Ammon's horn (tissue), 1 donor: ENCODE measurements at regions not wholly inside any gene's neighbourhood (a gene's known extent, or its start where the extent isn't known, plus 50 kb on each side); places are given as distances from the start of the nearest gene placed in this dataset.
"Not testable (repeated sequence)": the region's sequence is repeated elsewhere in the genome, so short reads cannot be mapped to it uniquely, and the experiment has no call there.

Source experiments
- DNase-seq: peaks from one replicate; pipeline ENCODE4 v3.0.0-alpha.2; 2016; ENCODE audit warnings: low spot score

DNA sequence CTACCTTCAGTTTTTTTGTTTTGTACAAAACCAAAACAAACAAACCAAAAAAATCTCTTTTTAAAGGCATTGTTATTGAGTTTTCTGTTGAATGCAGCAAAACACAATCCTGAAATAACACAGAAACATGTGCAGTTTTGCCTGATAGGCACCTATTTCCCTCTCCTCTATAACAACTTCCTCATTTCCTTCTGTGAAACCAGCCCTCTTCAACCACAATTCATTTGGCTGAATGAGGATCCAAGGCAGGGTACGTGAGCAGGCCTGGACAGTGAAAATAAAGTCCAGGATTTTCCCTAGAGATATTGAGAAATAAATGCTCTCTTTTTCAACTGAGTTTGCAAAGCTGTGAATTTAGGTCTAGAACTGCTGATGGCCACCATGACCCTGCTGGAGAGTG lies 134.8 kb upstream of the LARP1 start:
- no peak for DNase-seq

GRCh38 chr5:154618696-154619095 lies 136.5 kb upstream of the LARP1 start:
- no peak for DNase-seq

- no peak for DNase-seq
Observed at GRCh38 chr5:154614595-154614994, 136.6 kb upstream of the HAND1 start.

GRCh38 chr5:154614125-154614524 lies 136.1 kb upstream of the HAND1 start:
- no peak for DNase-seq

- no peak for DNase-seq
Observed at GRCh38 chr5:154612666-154613065, 134.6 kb upstream of the HAND1 start.

GRCh38 chr5:154611341-154611767 lies 133.3 kb upstream of the HAND1 start:
- DNase-seq = no peak

GRCh38 chr5:154610321-154611154 lies 132.5 kb upstream of the HAND1 start:
- DNase-seq = peak; percentile 80

- no peak for DNase-seq
Observed at GRCh38 chr5:154609251-154609650, 131.2 kb upstream of the HAND1 start.

- no peak for DNase-seq
Observed at GRCh38 chr5:154608531-154609011, 130.5 kb upstream of the HAND1 start.

- DNase-seq = no peak
Observed at GRCh38 chr5:154607746-154608145, 129.7 kb upstream of the HAND1 start.

GRCh38 chr5:154606246-154606645 lies 128.2 kb upstream of the HAND1 start:
- no peak for DNase-seq

DNA sequence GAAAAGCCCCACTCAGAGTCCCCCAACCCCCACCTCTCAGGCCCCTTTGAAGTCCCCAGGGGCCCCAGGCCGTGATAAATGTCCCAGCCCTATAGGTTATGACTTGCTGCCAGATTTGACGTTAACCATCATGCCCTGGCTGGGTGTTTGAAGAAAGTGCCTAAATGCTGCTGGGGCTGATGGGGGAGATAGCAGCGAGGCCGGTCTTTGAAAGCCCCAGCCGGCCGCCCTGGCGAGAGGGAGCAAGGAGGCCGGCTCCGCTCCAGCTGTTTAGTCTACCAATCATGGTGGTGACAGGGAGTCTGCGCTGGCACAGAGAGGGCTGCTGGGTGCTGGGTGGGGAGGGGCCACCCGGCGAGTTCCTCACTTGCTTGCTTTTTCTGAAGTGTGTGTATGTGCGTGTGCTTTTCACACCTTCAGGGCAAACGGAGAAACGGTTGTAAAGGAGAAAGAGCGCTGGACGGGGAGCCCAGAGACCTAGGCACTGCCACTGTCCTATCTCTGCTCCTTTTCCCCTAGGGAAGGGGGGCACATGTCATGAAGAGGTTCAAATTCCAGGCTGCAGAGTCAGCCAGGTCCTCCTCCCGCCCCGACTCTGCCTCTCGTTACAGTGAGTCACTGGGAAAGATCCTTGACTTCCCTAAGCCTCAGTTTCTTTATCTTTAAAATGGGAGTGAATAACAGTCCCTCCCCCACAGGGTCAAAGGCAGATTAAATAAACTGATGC lies 126.1 kb upstream of the HAND1 start:
- DNase-seq = no peak

- DNase-seq = no peak
Observed at GRCh38 chr5:154603485-154603884, 125.5 kb upstream of the HAND1 start.

DNA sequence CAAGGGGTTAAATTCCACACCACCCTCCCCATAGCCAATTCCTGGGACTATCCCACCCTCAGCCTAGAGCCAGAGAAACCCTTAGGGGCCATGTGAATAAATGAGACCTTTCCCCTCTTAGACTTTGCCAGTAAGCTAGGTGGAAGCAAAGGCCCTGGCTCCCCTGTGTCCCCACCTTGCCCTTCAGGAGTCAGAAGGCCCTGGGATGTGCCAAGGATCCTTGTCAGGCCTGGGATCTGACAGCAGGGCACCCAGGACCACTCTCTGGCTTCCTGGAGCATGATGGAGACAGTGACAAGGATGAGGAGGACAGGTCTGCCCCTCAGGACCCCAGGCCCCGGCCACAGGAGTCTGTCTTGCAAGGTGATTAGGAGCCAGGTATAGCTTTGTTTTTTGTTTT lies 125.0 kb upstream of the HAND1 start:
- DNase-seq = no peak

DNA sequence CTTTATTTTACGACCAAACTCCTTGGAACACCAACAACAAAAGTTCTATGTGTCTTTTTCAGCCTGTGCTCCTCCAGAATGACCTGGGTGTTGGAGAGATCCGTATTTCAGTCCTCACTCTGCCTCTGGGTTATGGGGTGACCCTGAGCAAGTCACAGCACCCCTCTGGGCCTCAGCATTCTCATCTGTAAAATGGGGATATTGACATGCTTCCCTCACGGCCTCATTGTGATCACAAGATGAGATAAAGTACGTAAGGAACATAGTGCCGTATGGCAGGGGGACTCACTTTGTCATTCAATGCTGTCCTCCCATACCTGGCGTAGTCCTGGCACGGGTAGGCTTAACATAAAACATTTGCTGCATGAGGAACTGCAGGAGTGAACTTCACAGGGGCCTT lies 123.0 kb upstream of the HAND1 start:
- DNase-seq = no peak

DNA sequence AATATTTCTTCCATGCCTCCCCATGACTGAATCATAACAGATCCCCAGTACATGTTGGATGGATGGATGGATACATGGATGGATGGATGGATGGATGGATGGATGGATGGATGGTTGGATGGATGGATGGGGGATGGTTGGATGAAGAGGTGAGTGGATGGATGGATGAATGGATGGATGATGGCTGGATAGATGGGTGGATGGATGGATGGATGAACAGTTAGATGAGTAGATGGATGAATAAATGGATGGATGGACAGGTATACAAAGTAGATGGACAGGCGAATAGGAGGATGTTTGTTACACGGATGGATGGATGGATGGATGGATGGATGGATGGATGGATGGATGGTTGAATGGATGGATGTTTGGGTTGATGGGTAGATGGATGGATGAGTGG lies 120.0 kb upstream of the HAND1 start:
- no peak for DNase-seq

GRCh38 chr5:154596844-154597243 lies 118.8 kb upstream of the HAND1 start:
- DNase-seq = not testable (repeated sequence)

DNA sequence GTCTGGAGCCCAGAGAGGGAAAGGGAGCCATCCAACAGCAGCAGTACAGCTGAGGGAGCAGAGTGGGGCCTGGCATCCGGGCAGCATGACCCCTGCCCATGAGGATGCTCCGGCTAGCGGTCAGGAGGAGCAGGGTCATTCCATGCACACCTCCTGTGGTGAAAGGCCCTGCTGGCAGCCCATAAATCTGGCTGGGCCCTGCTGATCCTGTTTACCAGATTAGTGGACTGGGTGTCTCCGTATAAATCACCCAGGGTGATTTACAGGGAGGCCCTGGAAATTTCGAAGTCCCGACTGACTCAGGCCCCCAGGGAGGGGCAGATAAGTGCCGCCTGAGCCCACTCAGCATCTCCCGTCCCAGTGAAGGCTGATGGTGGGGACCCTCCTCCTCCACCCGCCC lies 117.6 kb upstream of the HAND1 start:
- no peak for DNase-seq

GRCh38 chr5:154593796-154594195 lies 115.8 kb upstream of the HAND1 start:
- no peak for DNase-seq

GRCh38 chr5:154593071-154593470 lies 115.0 kb upstream of the HAND1 start:
- no peak for DNase-seq

DNA sequence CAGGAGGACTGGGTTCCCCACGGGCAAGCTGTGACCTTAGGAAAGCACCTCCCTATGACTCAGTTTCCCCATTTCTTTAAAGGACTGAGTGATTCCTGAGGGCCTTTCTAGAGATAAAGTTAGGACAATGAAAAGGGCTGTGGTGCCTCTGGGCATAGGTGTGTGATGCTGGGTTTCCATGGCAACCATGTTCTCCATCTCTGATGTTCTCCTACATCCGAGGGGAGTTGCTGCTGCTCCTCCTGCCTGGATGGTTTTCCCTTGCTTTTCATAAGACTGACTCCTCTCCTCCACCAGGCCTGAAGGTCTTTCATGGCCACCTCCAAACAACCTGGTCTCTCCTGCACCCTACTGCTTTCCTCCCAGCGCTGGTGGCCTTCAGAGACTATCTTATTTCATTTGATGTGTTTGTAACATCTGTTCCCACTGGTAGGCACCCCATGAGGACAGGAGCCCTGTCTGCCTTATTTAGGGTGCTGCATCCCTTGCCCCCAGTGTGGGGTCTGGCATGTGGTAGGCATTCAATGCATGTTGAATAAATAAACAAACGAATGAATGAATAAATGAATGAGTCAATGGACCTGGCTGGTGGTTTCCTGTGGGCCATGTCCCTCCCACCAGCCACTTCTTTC lies 112.2 kb upstream of the HAND1 start:
- no peak for DNase-seq

- no peak for DNase-seq
Observed at GRCh38 chr5:154589511-154589910, 111.5 kb upstream of the HAND1 start.
